Breast epithelium (tissue), 3 donors: ENCODE measurements at regions not wholly inside any gene's neighbourhood (a gene's known extent, or its start where the extent isn't known, plus 50 kb on each side); places are given as distances from the start of the nearest gene placed in this dataset.

Experiments used
- POLR2AphosphoS5 ChIP-seq, 3 donors: sonication (generic); formaldehyde crosslinking; IDR thresholded peaks; one replicate each; pipeline ENCODE4 v1.6.1; 2017; ENCODE audit warnings: antibody characterized with exemption in 3 of 3
- TF ChIP-seq, protein P1 (sequence below), 3 donors: fragments of 450-650 bp; IDR thresholded peaks; one replicate each; pipeline ENCODE4 v1.5.1; 2016 to 2017; ENCODE audit warnings: antibody characterized with exemption in 3 of 3, mild to moderate bottlenecking in 3 of 3, moderate library complexity in 3 of 3

DNA sequence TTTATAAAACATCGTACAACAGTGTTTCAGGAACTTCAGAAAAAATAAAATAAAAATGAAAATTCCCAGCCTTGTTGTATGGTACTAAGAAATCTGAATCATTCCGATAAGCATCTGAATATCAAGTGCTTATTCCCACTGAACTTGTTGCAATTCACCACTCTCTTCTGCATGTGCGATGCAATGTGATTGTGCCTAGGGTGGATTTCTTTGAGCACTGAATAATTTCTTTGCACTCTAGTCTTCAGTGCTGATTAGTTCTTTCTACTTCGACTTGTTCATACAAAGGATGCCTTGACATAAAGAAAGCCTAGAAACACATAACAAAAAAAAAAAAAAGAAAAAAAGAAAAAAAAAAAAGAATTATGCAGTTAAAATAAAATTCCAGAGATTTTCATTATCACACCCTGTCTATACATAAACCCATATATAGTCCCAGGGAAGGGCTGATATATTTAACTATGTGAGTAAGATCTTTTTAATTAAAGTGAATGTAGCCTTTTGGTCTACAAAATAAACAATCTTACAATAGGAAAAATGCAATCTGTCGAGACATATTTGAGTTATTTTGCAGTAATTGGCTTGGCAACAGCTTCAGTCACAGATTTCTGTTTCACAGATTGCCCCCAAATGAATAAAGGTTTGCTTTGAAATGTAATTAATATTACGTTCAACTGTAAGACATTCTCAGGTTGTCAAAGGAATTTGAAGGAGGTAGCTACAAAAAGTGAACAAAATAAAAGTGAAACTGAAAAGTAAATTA, 1118.9 kb upstream of the CELF2 start:
- TF ChIP-seq, protein P1, sequence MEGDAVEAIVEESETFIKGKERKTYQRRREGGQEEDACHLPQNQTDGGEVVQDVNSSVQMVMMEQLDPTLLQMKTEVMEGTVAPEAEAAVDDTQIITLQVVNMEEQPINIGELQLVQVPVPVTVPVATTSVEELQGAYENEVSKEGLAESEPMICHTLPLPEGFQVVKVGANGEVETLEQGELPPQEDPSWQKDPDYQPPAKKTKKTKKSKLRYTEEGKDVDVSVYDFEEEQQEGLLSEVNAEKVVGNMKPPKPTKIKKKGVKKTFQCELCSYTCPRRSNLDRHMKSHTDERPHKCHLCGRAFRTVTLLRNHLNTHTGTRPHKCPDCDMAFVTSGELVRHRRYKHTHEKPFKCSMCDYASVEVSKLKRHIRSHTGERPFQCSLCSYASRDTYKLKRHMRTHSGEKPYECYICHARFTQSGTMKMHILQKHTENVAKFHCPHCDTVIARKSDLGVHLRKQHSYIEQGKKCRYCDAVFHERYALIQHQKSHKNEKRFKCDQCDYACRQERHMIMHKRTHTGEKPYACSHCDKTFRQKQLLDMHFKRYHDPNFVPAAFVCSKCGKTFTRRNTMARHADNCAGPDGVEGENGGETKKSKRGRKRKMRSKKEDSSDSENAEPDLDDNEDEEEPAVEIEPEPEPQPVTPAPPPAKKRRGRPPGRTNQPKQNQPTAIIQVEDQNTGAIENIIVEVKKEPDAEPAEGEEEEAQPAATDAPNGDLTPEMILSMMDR (IDR thresholded peaks at IDR 0.05) = no peak
- TF ChIP-seq POLR2AphosphoS5 (IDR thresholded peaks at IDR 0.05) = no peak
